HepG2 (cell line): ENCODE measurements at regions not wholly inside any gene's neighbourhood (a gene's known extent, or its start where the extent isn't known, plus 50 kb on each side); places are given as distances from the start of the nearest gene placed in this dataset.

Experiments used
- EHMT2 ChIP-seq: fragments of 200-600 bp; sonication (generic); IDR thresholded peaks from 2 replicates; pipeline ENCODE4 v1.7.0; 2017; ENCODE audit warnings: antibody characterized with exemption, low read depth, low read length, borderline replicate concordance
- ETS1 ChIP-seq: sonication (generic); formaldehyde crosslinking; IDR thresholded peaks from 2 replicates; pipeline ENCODE4 v1.4.0; 2020; ENCODE audit warnings: missing genetic modification reagents
- JUNB ChIP-seq: sonication (generic); formaldehyde crosslinking; IDR thresholded peaks from 2 replicates; pipeline ENCODE4 v1.8.0; 2022; ENCODE audit warnings: missing genetic modification reagents, mild to moderate bottlenecking, borderline replicate concordance
- JUND ChIP-seq: sonication (generic); formaldehyde crosslinking; IDR thresholded peaks from 2 replicates; pipeline ENCODE4 v1.8.0; 2022; ENCODE audit warnings: mild to moderate bottlenecking, missing genetic modification reagents
- MAZ ChIP-seq, 2 experiments: sonication (generic) in 1 of 2; formaldehyde crosslinking in 1 of 2; IDR thresholded peaks; 2 replicates each; pipeline versions ENCODE4 v1.5.0 to v1.6.1; 2012 to 2020; ENCODE audit warnings: low read depth in 2 of 2, mild to moderate bottlenecking in 2 of 2, borderline replicate concordance in 1 of 2, improper control_type of control experiment in 1 of 2, low read length in 1 of 2, missing genetic modification reagents in 1 of 2, moderate library complexity in 1 of 2
- NFE2 ChIP-seq: sonication (generic); formaldehyde crosslinking; IDR thresholded peaks from 2 replicates; pipeline ENCODE4 v1.4.0; 2020; ENCODE audit warnings: missing genetic modification reagents
- POLR2A ChIP-seq, 2 experiments: IDR thresholded peaks; 2 replicates each; pipeline ENCODE4 v1.6.1; 2011; ENCODE audit warnings: low read depth in 2 of 2, low read length in 2 of 2, mild to moderate bottlenecking in 1 of 2, moderate library complexity in 1 of 2; ENCODE audit not compliant: insufficient read depth in 1 of 2
- TBP ChIP-seq: sonication (generic); formaldehyde crosslinking; IDR thresholded peaks from 2 replicates; pipeline ENCODE4 v1.5.0; 2020; ENCODE audit warnings: missing genetic modification reagents

- TF ChIP-seq POLR2A (IDR thresholded peaks at IDR 0.05; ENCODE audit: insufficient read depth in 1 of 2, low read depth in 2 of 2, low read length in 2 of 2) (no peak), EHMT2 (no peak), MAZ (IDR thresholded peaks at IDR 0.05; ENCODE audit: borderline replicate concordance, low read depth, low read length) (no peak), MAZ (CRISPR knock-in tag; IDR thresholded peaks at IDR 0.05; ENCODE audit: low read depth) (no peak), JUND (CRISPR knock-in tag) (no peak), TBP (CRISPR knock-in tag) (no peak), JUNB (CRISPR knock-in tag) (no peak), NFE2 (CRISPR knock-in tag) (no peak), ETS1 (CRISPR knock-in tag) (no peak)
Observed at GRCh38 chr9:134993416-134993815, 75.7 kb upstream of the FCN1 start.
